ENCODE measurements at regions not wholly inside any gene's neighbourhood (a gene's known extent, or its start where the extent isn't known, plus 50 kb on each side); places are given as distances from the start of the nearest gene placed in this dataset.
"Not testable (repeated sequence)": the region's sequence is repeated elsewhere in the genome, so short reads cannot be mapped to it uniquely, and the experiment has no call there.

GRCh38 chr12:54799966-54800365, 54.4 kb upstream of the MUCL1 start:
- not testable (repeated sequence) for DNase-seq

DNA sequence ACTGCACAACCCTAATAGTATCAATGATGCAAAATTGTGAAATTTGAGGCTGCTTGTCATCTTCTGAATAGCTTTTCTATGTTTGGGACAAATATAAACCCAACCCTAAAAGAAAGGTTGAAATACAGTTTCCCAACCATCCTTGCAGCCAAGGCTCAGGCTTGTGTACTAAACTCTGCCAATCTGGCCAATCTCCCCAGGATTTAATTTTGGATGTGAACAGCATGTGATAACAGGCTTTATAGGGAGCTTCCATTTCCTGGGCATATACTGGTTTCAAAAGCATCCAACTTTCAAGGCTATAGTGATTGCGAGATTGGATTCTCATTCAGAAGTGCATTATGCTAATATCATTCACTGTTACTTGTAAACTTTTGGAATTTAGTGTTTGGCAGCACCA, 55.7 kb upstream of the MUCL1 start:
- no peak for DNase-seq

GRCh38 chr12:54796991-54797390, 57.3 kb upstream of the MUCL1 start:
- no peak for DNase-seq

DNA sequence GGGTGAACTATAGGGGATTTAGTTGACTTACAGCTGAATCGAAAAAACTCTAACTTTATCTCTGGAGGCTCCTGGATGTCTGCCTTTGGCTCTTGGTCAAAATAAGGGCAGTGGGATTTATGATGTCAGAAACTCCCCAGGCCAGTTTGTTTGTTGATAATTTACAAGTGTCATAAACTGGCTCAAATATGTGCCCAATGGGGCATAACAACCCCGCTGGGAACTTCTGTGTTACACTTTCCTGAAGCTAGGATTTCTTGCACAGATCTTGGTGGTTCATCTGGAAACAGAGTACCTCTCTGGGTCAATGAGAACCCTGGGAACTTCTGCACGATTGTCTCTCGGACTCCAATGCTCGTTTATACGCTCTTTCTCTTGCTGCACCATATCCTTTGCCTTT, 58.7 kb upstream of the MUCL1 start:
- no peak for DNase-seq

GRCh38 chr12:54786081-54786480, 68.2 kb upstream of the MUCL1 start:
- no peak for DNase-seq

- DNase-seq: no peak
Measured at GRCh38 chr12:54784115-54784514, 70.2 kb upstream of the MUCL1 start.

DNA sequence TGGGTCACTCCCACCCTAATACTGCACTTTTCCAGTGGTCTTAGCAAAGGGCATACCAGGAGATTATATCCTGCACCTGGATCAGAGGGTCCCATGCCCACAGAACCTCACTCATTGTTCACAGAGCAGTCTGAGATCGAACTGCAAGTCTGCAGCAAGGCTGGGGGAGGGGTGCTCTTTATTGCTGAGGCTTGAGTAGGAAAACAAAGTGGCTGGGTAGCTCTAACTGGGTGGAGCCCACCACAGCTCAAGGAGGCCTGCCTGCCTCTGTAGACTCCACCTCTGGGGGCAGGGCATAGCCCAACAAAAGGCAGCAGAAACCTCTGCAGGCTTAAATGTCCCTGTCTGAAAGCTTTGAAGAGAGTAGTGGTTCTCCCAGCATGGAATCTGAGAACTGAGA, 77.3 kb upstream of the MUCL1 start:
- DNase-seq: not testable (repeated sequence)

- DNase-seq: no peak
Measured at GRCh38 chr12:54773593-54773992, 80.7 kb upstream of the MUCL1 start.

DNA sequence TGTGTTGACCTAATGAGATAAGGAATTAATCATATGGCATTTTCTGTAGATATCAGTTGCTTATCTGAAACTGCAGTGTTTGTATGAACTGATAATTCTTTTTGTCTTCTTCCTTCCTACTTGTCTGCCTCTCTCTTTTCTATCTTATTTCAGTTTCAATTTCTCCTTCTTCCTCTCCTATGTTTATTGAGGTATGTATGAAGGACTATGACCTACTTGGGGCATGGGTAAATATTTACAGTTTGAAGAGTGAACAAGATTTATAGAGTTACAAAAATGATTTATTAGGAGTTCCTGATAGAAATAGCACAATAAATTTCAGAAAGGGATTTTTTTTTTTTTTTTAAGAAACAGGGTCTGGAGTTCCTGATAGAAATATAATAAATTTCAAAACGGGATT, 88.7 kb upstream of the MUCL1 start:
- DNase-seq: no peak

DNA sequence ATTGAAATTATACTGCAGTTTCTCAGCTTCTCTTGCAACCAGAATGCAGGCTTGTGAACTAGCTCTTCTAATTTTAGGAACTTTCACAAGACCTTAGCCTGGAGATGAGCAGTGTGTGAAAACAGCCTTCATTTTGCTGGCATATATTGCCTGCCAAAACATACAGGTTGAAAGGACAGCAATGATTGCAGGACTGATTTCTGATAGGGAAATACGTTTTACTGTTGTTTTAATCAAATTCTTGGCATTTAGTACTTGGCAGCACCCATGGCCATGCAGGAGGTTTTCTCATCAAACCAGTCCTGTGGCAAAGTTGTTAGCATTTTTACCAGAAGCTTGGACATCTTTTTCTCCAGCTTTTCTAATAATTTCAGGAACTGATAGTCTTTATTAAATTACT, 91.9 kb upstream of the MUCL1 start:
- DNase-seq: no peak

DNA sequence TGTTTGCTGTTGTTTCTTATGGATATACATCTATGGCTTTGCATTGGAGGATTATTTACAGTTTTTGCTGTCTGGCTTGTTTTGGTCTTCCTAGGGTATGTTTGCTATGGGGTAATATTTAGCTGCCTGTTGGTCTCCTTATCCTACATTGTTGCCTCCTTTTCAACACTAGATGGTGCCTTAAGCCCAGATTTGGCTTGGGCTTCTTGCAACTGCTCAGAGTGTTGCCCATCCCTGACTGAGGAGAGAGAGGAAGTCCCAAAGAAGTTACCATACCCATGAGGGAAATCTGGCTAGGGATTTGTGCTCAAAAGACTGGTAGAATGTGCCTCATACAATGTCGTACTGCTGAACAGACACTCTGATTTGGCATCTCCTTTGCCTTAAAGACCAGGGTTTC, 94.6 kb upstream of the MUCL1 start:
- peak; percentile 5 for DNase-seq

DNA sequence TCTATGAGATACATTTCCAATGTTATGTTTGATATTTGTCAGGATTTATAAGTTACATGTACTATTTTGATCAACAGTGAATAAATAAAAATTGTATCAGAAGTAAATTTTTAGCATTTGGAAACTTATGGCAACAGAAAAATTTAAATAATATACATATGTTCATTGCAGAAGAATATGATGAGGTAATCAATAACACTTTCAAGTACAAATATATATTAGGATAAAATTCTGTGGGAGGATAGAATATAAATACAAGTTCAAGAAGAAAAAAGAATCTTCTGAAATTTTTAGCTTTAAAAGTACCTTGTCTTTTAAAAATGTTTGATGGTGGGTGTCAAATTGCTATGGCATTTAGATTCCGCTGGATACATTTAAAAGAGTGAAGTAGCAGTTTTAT, 102.8 kb upstream of the MUCL1 start:
- DNase-seq: no peak

- DNase-seq: peak; percentile 80
Measured at GRCh38 chr12:54749191-54749818, 101.1 kb upstream of the DCD start.

GRCh38 chr12:54744590-54744989, 96.4 kb upstream of the DCD start:
- no peak for DNase-seq

GRCh38 chr12:54740882-54741281, 92.7 kb upstream of the DCD start:
- no peak for DNase-seq

- no peak for DNase-seq
Measured at GRCh38 chr12:54736549-54736948, 88.4 kb upstream of the DCD start.

DNA sequence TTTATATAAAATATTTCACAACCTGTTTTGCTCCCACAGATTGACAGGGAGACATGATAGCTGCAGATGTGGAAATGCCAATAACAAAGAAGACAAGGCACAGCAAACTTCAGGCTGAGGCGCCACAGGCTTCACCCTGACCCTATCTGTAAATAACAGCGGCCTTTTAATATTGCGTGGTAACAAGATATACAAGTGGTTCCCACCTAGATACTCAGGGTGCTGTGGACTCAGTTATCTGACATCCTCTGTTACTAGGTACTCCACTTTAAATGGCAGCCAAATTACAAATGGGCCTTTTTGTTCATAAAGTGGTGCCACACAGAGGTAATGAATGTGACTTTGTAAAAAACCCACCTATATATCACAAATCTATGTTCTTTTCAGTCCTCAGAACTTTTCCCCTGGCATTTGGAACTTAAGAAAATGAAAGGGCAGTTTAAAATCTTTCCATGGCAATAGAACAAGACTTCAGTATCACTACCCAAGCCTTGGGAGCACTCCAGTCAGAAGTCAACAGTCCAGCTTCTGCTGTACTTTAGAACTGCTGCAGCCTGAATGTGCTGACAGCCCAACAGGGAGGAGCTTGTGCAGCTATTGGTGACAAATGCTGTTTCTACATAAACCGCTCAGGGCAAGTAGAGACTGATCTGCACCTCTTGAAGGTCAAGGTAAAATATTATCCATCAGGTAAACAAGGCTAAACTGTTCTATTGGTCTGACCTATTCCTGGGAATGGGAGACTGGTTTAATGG, 86.2 kb upstream of the DCD start:
- DNase-seq: no peak

GRCh38 chr12:54725233-54725843, 77.2 kb upstream of the DCD start:
- DNase-seq: peak; percentile 26

- DNase-seq: no peak
Measured at GRCh38 chr12:54723379-54724256, 75.5 kb upstream of the DCD start.

GRCh38 chr12:54721312-54721711, 73.1 kb upstream of the DCD start:
- no peak for DNase-seq

- DNase-seq: no peak
Measured at GRCh38 chr12:54719691-54720090, 71.5 kb upstream of the DCD start.

GRCh38 chr12:54716261-54716660, 68.1 kb upstream of the DCD start:
- DNase-seq: no peak

- DNase-seq: not testable (repeated sequence)
Measured at GRCh38 chr12:54713876-54714275, 65.7 kb upstream of the DCD start.

All from tongue (tissue), 1 donor.